HEK293T (cell line): ENCODE measurements at regions not wholly inside any gene's neighbourhood (a gene's known extent, or its start where the extent isn't known, plus 50 kb on each side); places are given as distances from the start of the nearest gene placed in this dataset.

Source experiments
- ARNT ChIP-seq: fragments of 450-650 bp; IDR thresholded peaks from 2 replicates; pipeline ENCODE4 v1.6.1; 2017; ENCODE audit warnings: mild to moderate bottlenecking
- BHLHE40 ChIP-seq: fragments of 450-650 bp; IDR thresholded peaks from 2 replicates; pipeline ENCODE4 v1.6.1; 2016; ENCODE audit warnings: mild to moderate bottlenecking, moderate library complexity, borderline replicate concordance
- CTBP1 ChIP-seq: fragments of 450-650 bp; IDR thresholded peaks from 2 replicates; pipeline ENCODE4 v1.6.1; 2016; ENCODE audit warnings: borderline replicate concordance
- ELF4 ChIP-seq: fragments of 450-650 bp; IDR thresholded peaks from 2 replicates; pipeline ENCODE4 v1.6.1; 2017; ENCODE audit warnings: antibody characterized with exemption
- FOXA1 ChIP-seq: fragments of 450-650 bp; IDR thresholded peaks from 2 replicates; pipeline ENCODE4 v1.6.1; 2016; ENCODE audit warnings: mild to moderate bottlenecking
- NFRKB ChIP-seq: fragments of 450-650 bp; IDR thresholded peaks from 2 replicates; pipeline ENCODE4 v1.6.1; 2016; ENCODE audit warnings: mild to moderate bottlenecking, moderate library complexity
- SP1 ChIP-seq: fragments of 450-650 bp; IDR thresholded peaks from 2 replicates; pipeline ENCODE4 v1.6.1; 2017
- TF ChIP-seq, protein P1 (sequence below): fragments of 450-650 bp; IDR thresholded peaks from 2 replicates; pipeline ENCODE4 v1.6.1; 2016

DNA sequence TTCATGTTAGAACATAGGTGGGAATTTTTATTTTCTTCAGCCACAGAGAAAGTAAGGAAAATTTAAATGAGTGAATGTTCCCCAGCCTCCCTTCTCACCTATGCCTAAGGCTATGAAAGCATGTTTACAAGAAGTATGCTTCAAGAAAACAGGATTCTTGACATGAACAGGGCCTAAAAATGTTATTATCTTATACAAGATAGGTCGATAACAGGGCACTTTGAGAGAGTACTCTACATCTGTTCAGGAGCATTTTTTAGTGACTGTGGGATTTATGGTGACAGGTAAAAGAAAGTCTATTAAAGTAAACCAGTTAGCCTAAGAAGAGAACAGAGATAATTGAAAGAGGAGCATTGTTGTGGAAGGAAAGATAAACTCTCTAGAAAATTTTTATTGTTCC is 222.9 kb upstream of the DAAM1 start:
- TF ChIP-seq NFRKB, result no peak
- TF ChIP-seq SP1, result no peak
- no peak for TF ChIP-seq BHLHE40
- TF ChIP-seq ELF4, result no peak
- TF ChIP-seq, protein P1, sequence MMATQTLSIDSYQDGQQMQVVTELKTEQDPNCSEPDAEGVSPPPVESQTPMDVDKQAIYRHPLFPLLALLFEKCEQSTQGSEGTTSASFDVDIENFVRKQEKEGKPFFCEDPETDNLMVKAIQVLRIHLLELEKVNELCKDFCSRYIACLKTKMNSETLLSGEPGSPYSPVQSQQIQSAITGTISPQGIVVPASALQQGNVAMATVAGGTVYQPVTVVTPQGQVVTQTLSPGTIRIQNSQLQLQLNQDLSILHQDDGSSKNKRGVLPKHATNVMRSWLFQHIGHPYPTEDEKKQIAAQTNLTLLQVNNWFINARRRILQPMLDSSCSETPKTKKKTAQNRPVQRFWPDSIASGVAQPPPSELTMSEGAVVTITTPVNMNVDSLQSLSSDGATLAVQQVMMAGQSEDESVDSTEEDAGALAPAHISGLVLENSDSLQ, result no peak
- TF ChIP-seq FOXA1, result no peak
- TF ChIP-seq ARNT, result no peak
- no peak for TF ChIP-seq CTBP1
